ENCODE measurements at regions not wholly inside any gene's neighbourhood (a gene's known extent, or its start where the extent isn't known, plus 50 kb on each side); places are given as distances from the start of the nearest gene placed in this dataset.

DNA sequence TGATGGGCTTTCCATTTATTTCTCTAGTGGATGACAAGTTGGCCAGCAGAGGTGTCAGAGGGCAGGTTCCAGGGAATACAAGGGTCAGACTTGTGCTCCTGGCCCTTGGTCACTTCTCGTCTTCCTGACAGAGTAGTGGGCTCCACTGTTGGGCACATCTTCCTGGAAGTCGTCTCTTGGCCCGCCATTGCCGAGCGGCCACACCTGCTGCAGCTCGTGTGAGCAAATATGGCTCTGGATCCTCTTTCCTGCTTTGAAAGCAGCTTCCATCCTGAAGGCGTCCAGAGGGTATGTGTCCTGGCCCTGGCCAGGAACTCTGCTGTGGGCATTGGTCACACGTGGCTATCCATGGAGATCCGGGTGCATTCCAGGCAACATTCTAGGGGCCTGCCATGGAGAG, 100.2 kb downstream of the SNRPN start:
- ATAC-seq (no peak), DNase-seq (no peak)
- peaks cover 0 to 99% of the 10 kb centered on the region in 2 donors for H3K36me3 ChIP-seq
- no peak for TF ChIP-seq CTCF (IDR thresholded peaks at IDR 0.05)
- H3K9me3 ChIP-seq = peaks cover 0 to 99% of the 10 kb centered on the region in 2 donors
- no peak overlapping the region for H3K27ac ChIP-seq
- H3K27me3 ChIP-seq = no peaks in the 10 kb centered on the region
- intact Hi-C loops (cut with DNase I) = no loop called here
- H3K4me1 ChIP-seq = no peaks in the 10 kb centered on the region
- no peak overlapping the region for H3K4me3 ChIP-seq

DNA sequence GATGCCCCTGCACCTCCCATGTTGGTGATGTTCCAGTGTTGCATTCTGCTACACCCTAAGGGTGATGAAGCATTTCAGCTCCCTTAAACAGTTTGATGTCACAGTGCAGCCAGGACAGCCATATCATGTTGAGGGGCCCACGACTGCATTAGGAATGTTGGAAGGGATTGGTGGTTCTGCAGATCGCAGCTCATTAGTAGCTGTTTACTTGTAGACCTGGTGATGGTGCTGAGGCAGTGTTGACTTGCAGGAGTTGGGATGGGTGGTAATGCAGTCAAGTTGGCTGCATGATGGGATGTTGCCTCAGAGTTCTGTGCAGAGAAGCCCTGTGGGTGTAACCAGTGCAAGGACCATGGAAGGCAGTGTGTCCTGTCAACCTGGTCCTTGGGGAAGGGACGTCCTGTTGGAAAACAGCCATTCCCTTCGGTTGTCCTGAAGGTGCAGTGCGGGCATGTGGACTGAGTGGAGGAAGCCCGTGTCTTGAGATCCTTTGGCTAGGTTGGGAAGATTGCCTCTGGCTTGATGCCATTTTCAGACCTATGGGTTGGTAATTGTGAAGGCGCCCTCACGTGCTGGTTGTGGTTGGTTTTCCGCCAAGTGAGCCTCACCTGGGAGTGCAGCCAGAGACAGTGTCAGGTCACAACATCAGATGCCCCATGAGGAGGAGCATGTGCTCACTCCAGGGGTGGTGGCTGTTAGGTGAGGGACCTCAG, 100.7 kb downstream of the SNRPN start:
- no peak overlapping the region for H3K4me3 ChIP-seq
- peaks cover 0 to 99% of the 10 kb centered on the region in 2 donors for H3K36me3 ChIP-seq
- no peaks in the 10 kb centered on the region for H3K4me1 ChIP-seq
- intact Hi-C loops (cut with DNase I) = no loop called here
- no peak for TF ChIP-seq CTCF (IDR thresholded peaks at IDR 0.05)
- H3K27ac ChIP-seq = no peak overlapping the region
- DNase-seq (no peak), ATAC-seq (no peak)
- no peaks in the 10 kb centered on the region for H3K27me3 ChIP-seq
- H3K9me3 ChIP-seq = peaks cover 0 to 99% of the 10 kb centered on the region in 2 donors

GRCh38 chr15:25056484-25057425, 102.0 kb downstream of the SNRPN start:
- Histone ChIP-seq H3K36me3 (peaks cover 0 to 100% of the 10 kb centered on the region in 2 donors), H3K9me3 (peaks cover 0 to 100% of the 10 kb centered on the region in 2 donors), H3K27me3 (no peaks in the 10 kb centered on the region), H3K4me3 (no peak overlapping the region), H3K4me1 (no peaks in the 10 kb centered on the region), H3K27ac (no peak overlapping the region)
- no peak for TF ChIP-seq CTCF (IDR thresholded peaks at IDR 0.05)
- DNase-seq (no peak), ATAC-seq (no peak)
- intact Hi-C loops (cut with DNase I) = no loop called here

DNA sequence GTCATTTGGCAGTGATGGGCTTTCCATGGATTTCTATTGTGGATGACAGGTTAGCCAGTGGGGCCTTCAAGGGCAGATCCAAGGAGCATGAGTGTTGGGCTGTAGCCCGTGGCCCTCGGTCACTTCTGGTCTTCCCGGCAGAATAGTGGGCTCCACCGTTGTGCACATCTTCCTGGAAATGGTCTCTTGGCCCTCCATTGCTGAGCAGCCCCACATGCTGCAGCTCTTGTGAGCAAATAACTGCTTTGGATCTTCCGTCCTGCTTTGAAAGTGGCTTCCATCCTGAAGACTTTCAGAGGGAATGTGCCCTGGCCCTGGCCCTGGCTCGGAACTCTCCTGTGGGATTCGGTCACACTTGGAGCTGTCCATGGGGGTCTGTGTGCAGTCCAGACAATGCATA, 102.8 kb downstream of the SNRPN start:
- TF ChIP-seq CTCF (IDR thresholded peaks at IDR 0.05) = no peak
- peaks cover 0 to 100% of the 10 kb centered on the region in 2 donors for H3K9me3 ChIP-seq
- DNase-seq = no peak
- no peak for ATAC-seq
- H3K4me1 ChIP-seq = no peaks in the 10 kb centered on the region
- H3K27me3 ChIP-seq = no peaks in the 10 kb centered on the region
- H3K4me3 ChIP-seq = no peak overlapping the region
- H3K36me3 ChIP-seq = peaks cover 0 to 100% of the 10 kb centered on the region in 2 donors
- H3K27ac ChIP-seq = no peak overlapping the region
- intact Hi-C loops (cut with DNase I) = no loop called here
